Keratinocyte (primary cell): ENCODE measurements at regions not wholly inside any gene's neighbourhood (a gene's known extent, or its start where the extent isn't known, plus 50 kb on each side); places are given as distances from the start of the nearest gene placed in this dataset.
"Not testable (repeated sequence)": the region's sequence is repeated elsewhere in the genome, so short reads cannot be mapped to it uniquely, and the experiment has no call there.

ENCODE experiments used
- DNase-seq: peaks from one replicate; pipeline ENCODE4 v3.0.0-alpha.2; 2011; ENCODE audit warnings: low read depth, missing footprints, low spot score
- FAIRE-seq: peaks from 2 replicates; lab custom pipeline; 2011; peaks lifted over from hg19 to GRCh38; lab: Jason Lieb, UNC
- H2AFZ ChIP-seq: 2 replicates; pipeline ENCODE4 v1.6.0; 2012; ENCODE audit warnings: low read length, control low read depth, inconsistent platforms; ENCODE audit not compliant: control insufficient read depth
- H3K27ac ChIP-seq: 2 replicates; pipeline ENCODE4 v1.5.1; 2011; ENCODE audit warnings: low read length; ENCODE audit not compliant: control insufficient read depth, insufficient read depth
- H3K27me3 ChIP-seq: 3 replicates; pipeline ENCODE4 v1.6.0; 2011; ENCODE audit warnings: low read length; ENCODE audit not compliant: control insufficient read depth, insufficient read depth; ENCODE audit errors: extremely low read depth
- H3K36me3 ChIP-seq, 2 experiments: 2 replicates in 1 of 2; 3 replicates in 1 of 2; pipeline ENCODE4 v1.5.1; 2011; ENCODE audit warnings: low read length in 2 of 2, mild to moderate bottlenecking in 1 of 2; ENCODE audit not compliant: control insufficient read depth in 2 of 2, insufficient read depth in 2 of 2; ENCODE audit errors: extremely low read depth in 1 of 2
- H3K4me1 ChIP-seq: 3 replicates; pipeline ENCODE4 v1.5.1; 2011; ENCODE audit warnings: low read length; ENCODE audit not compliant: control insufficient read depth, insufficient read depth; ENCODE audit errors: extremely low read depth
- H3K4me2 ChIP-seq: 3 replicates; pipeline ENCODE4 v1.6.0; 2011; ENCODE audit warnings: low read depth, low read length; ENCODE audit not compliant: control insufficient read depth, insufficient read depth; ENCODE audit errors: extremely low read depth
- H3K4me3 ChIP-seq, 3 experiments: fragments of 200-600 bp in 1 of 3; sonication (generic) in 1 of 3; 2 replicates in 2 of 3; 3 replicates in 1 of 3; pipeline ENCODE4 v1.5.1; 2011 to 2016; ENCODE audit warnings: low read length in 3 of 3, mild to moderate bottlenecking in 3 of 3, control low read depth in 2 of 3, inconsistent platforms in 1 of 3, low read depth in 1 of 3, mixed read lengths in 1 of 3, mixed run types in 1 of 3, moderate library complexity in 1 of 3; ENCODE audit not compliant: control insufficient read depth in 2 of 3, insufficient read depth in 2 of 3; ENCODE audit errors: extremely low read depth in 1 of 3
- H3K79me2 ChIP-seq: 2 replicates; pipeline ENCODE4 v1.6.0; 2012; ENCODE audit warnings: low read length; ENCODE audit not compliant: control insufficient read depth, insufficient read depth
- H3K9ac ChIP-seq: 3 replicates; pipeline ENCODE4 v1.6.0; 2011; ENCODE audit warnings: low read length; ENCODE audit not compliant: control insufficient read depth, insufficient read depth; ENCODE audit errors: extremely low read depth
- H3K9me1 ChIP-seq: 3 replicates; pipeline ENCODE4 v1.6.0; 2011; ENCODE audit warnings: low read length; ENCODE audit not compliant: control insufficient read depth, insufficient read depth; ENCODE audit errors: extremely low read depth
- H3K9me3 ChIP-seq: 2 replicates; pipeline ENCODE4 v1.5.1; 2012; ENCODE audit warnings: low read depth, low read length; ENCODE audit not compliant: control insufficient read depth
- H4K20me1 ChIP-seq: 3 replicates; pipeline ENCODE4 v1.6.0; 2011; ENCODE audit warnings: low read length; ENCODE audit not compliant: control insufficient read depth, insufficient read depth; ENCODE audit errors: extremely low read depth
- CTCF ChIP-seq, 3 experiments: IDR thresholded peaks in 1 of 3; conservative IDR thresholded peaks in 1 of 3; optimal IDR thresholded peaks in 1 of 3; 2 replicates in 2 of 3; 3 replicates in 1 of 3; pipeline versions ENCODE3 to v1.5.1; 2011; ENCODE audit warnings: low read length in 3 of 3, mild to moderate bottlenecking in 3 of 3, moderate library complexity in 2 of 3, control low read depth in 1 of 3, inconsistent platforms in 1 of 3; ENCODE audit not compliant: insufficient read depth in 2 of 3; ENCODE audit errors: extremely low read depth in 1 of 3
- EZH2 ChIP-seq: IDR thresholded peaks from one replicate; pipeline ENCODE4 v1.6.1; 2012; ENCODE audit warnings: inconsistent platforms, mild to moderate bottlenecking, low read length, moderate library complexity
- dilution Hi-C: fragments of 300-500 bp; cut with MboI; formaldehyde crosslinking; loops from one replicate; pipeline ENCODE4 v1.7.0; 2020; ENCODE audit warnings: low sequenced_read_pairs; ENCODE audit not compliant: extremely low pct_ligation_motif_present

GRCh38 chr16:46466239-46466638 lies 154.9 kb downstream of the SHCBP1 start:
- Histone ChIP-seq H3K4me2 (no peak overlapping the region), H3K9ac (no peak overlapping the region), H3K27ac (no peak overlapping the region), H2AFZ (no peak overlapping the region), H3K4me1 (no peaks in the 10 kb centered on the region), H3K79me2 (no peaks in the 10 kb centered on the region), H3K9me3 (peaks cover 8% of the 10 kb centered on the region), H3K4me3 (no peak overlapping the region), H3K9me1 (no peaks in the 10 kb centered on the region), H3K36me3 (no peaks in the 10 kb centered on the region), H4K20me1 (no peaks in the 10 kb centered on the region), H3K27me3 (no peaks in the 10 kb centered on the region)
- no peak for DNase-seq
- FAIRE-seq, result no peak
- TF ChIP-seq CTCF (optimal IDR thresholded peaks at IDR 0.05 in 1 of 3, IDR thresholded peaks at IDR 0.05 in 1 of 3, conservative IDR thresholded peaks at IDR 0.05 in 1 of 3; ENCODE audit: extremely low read depth in 1 of 3, insufficient read depth in 2 of 3, low read length in 3 of 3) (no peak), EZH2 (no peak)
- dilution Hi-C loops, result no loop called here

- H3K4me3 ChIP-seq, H3K36me3 ChIP-seq, H3K79me2 ChIP-seq, FAIRE-seq, H3K9ac ChIP-seq, H4K20me1 ChIP-seq, dilution Hi-C loops, H3K27ac ChIP-seq, H3K9me3 ChIP-seq, H3K4me2 ChIP-seq, DNase-seq, H2AFZ ChIP-seq, H3K9me1 ChIP-seq, H3K27me3 ChIP-seq, H3K4me1 ChIP-seq: not testable (repeated sequence)
These were observed 166.4 kb downstream of the SHCBP1 start for GRCh38 chr16:46454801-46455200.
